ENCODE measurements at regions not wholly inside any gene's neighbourhood (a gene's known extent, or its start where the extent isn't known, plus 50 kb on each side); places are given as distances from the start of the nearest gene placed in this dataset.

- in situ Hi-C loops (cut with MboI; ENCODE audit: low sequenced_read_pairs, unreplicated experiment): no loop called here
- no peak for DNase-seq (ENCODE audit: low spot score)
- TF ChIP-seq CTCF (IDR thresholded peaks at IDR 0.05; ENCODE audit: borderline replicate concordance, control extremely low read depth, extremely low read depth, insufficient read depth, missing control alignments): no peak
Measured at GRCh38 chr2:71880846-71881610, 266.6 kb downstream of the CYP26B1 start.

- in situ Hi-C loops (cut with MboI; ENCODE audit: low sequenced_read_pairs, unreplicated experiment): no loop called here
- TF ChIP-seq CTCF (IDR thresholded peaks at IDR 0.05; ENCODE audit: borderline replicate concordance, control extremely low read depth, extremely low read depth, insufficient read depth, missing control alignments): no peak
Measured at GRCh38 chr2:71880287-71880686, 267.4 kb downstream of the CYP26B1 start.

GRCh38 chr2:71879509-71880184, 268.0 kb downstream of the CYP26B1 start:
- in situ Hi-C loops (cut with MboI; ENCODE audit: low sequenced_read_pairs, unreplicated experiment): no loop called here
- no peak for DNase-seq (ENCODE audit: low spot score)
- no peak for TF ChIP-seq CTCF (IDR thresholded peaks at IDR 0.05; ENCODE audit: borderline replicate concordance, control extremely low read depth, extremely low read depth, insufficient read depth, missing control alignments)

More at GRCh38 chr2:71880287-71880686, 267.4 kb downstream of the CYP26B1 start:
- DNase-seq (ENCODE audit: low spot score): no peak

- no peak for DNase-seq (ENCODE audit: low spot score)
- in situ Hi-C loops (cut with MboI; ENCODE audit: low sequenced_read_pairs, unreplicated experiment): no loop called here
- TF ChIP-seq CTCF (IDR thresholded peaks at IDR 0.05; ENCODE audit: borderline replicate concordance, control extremely low read depth, extremely low read depth, insufficient read depth, missing control alignments): no peak
Measured at GRCh38 chr2:71878626-71879508, 268.8 kb downstream of the CYP26B1 start.

GRCh38 chr2:71877636-71878035, 270.0 kb downstream of the CYP26B1 start:
- in situ Hi-C loops (cut with MboI; ENCODE audit: low sequenced_read_pairs, unreplicated experiment): no loop called here
- no peak for DNase-seq (ENCODE audit: low spot score)
- TF ChIP-seq CTCF (IDR thresholded peaks at IDR 0.05; ENCODE audit: borderline replicate concordance, control extremely low read depth, extremely low read depth, insufficient read depth, missing control alignments): no peak

All from GM13976 (cell line).